ENCODE measurements at regions not wholly inside any gene's neighbourhood (a gene's known extent, or its start where the extent isn't known, plus 50 kb on each side); places are given as distances from the start of the nearest gene placed in this dataset.

DNA sequence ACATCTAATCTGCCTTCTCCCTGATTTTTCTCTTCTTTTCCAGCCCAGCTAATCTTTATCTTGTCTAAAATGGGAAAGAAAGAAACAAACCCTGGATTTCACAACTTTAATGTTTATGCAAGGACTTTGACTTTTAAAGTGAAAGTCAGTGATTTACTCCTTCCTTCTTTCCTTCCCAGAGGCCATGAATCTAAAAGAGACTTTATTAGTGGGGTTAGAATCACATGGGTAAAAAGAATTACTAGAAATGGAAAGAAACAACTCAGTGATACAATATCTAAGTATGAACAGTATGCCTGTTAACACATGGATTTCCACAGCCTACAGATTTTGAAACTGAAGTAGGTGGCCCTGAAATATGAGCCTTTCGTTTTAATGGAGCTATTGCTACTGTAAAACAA, 59.8 kb upstream of the KCNK2 start (continued):
- TF ChIP-seq RNF2 (IDR thresholded peaks at IDR 0.05; ENCODE audit: borderline replicate concordance, low read depth, low read length, missing control alignments, poor library complexity, severe bottlenecking), result no peak
- TF ChIP-seq EP300 (IDR thresholded peaks at IDR 0.05; ENCODE audit: borderline replicate concordance in 1 of 2, low read depth in 2 of 2, low read length in 2 of 2), result no peak
- no peak for TF ChIP-seq TCF12 (IDR thresholded peaks at IDR 0.05; ENCODE audit: low read depth, low read length)
- TF ChIP-seq HDAC2 (IDR thresholded peaks at IDR 0.05; ENCODE audit: borderline replicate concordance in 1 of 2, low read depth in 2 of 2, low read length in 2 of 2), result no peak
- TF ChIP-seq CHD1 (IDR thresholded peaks at IDR 0.05; ENCODE audit: low read depth, low read length), result no peak
